D721Med (cell line): ENCODE measurements at regions not wholly inside any gene's neighbourhood (a gene's known extent, or its start where the extent isn't known, plus 50 kb on each side); places are given as distances from the start of the nearest gene placed in this dataset.

Source experiments
- DNase-seq: peaks from one replicate; pipeline ENCODE4 v3.0.0; 2011; ENCODE audit warnings: low spot score; ENCODE audit not compliant: insufficient read length
- FAIRE-seq: peaks from 2 replicates; lab custom pipeline; 2011; peaks lifted over from hg19 to GRCh38; lab: Jason Lieb, UNC
- CTCF ChIP-seq: IDR thresholded peaks from 2 replicates; pipeline ENCODE4 v1.5.1; 2012; ENCODE audit warnings: mild to moderate bottlenecking, control low read depth; ENCODE audit not compliant: insufficient read depth; ENCODE audit errors: missing control alignments

- DNase-seq (no peak), FAIRE-seq (no peak)
- no peak for TF ChIP-seq CTCF
These were observed 110.9 kb downstream of the ESM1 start for GRCh38 chr5:54874337-54875021.

- no peak for DNase-seq
- no peak for FAIRE-seq
- TF ChIP-seq CTCF, result no peak
These were observed 111.7 kb downstream of the ESM1 start for GRCh38 chr5:54873691-54874090.

DNA sequence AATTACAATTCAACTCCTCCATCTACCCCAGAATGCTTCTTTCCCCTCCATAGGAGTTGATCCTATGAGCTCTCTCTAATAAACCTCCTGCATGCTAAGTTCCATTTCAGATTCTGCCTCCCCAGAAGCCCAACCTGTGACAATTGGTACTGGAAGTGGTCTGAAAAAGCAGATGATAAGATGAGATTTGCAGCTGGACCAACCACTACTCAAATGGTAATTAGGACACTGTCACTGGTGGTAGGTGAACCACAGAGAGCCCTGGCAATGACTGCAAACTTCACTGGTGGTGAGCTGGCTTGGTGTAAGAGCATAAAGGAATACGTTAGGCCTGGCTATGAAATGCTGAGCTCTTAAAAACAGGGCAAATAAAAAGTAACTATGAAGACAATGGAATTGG, 112.6 kb downstream of the ESM1 start:
- TF ChIP-seq CTCF, result no peak
- DNase-seq (no peak), FAIRE-seq (no peak)

DNA sequence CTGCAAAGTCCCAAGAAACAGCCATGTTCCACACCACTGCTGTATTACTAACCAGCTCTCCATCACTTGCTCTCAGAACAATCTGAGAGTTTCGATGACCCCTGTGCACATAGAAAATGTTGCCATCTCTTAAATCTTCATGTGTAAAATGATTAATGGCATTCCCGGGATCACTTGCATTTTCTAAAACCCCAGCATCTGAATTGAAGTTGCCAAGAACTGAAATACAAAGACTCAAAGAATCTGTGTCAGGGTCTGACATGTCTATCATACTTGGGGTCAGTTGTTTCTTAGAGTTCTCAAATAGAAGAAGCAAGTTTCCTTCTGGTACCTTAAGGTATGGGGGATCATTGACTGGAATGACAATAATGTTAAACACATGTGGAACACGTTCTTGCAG, 115.1 kb downstream of the ESM1 start:
- no peak for TF ChIP-seq CTCF
- FAIRE-seq, result no peak
- no peak for DNase-seq

DNA sequence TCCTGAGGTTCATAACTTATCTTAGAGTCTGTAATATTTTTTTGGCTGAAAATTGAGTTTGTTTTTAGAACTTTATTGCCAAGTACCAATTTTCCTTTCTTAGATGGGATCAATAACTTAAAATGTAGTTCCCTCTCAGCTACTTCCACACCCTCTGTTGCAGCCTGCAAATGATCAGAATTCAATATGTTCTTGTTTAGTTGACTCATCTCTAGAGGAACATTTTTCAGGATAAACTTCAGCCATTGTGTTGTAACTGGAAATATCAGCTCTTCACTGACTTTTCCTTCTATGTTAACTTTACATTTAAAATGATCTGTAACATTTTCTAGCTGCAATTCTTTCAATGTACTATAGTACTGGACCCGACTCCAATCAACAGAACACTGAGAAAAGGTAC, 115.7 kb downstream of the ESM1 start:
- FAIRE-seq (no peak), DNase-seq (no peak)
- no peak for TF ChIP-seq CTCF

GRCh38 chr5:54868511-54869483, 116.6 kb downstream of the ESM1 start:
- DNase-seq (no peak), FAIRE-seq (no peak)
- no peak for TF ChIP-seq CTCF
